ENCODE measurements at regions not wholly inside any gene's neighbourhood (a gene's known extent, or its start where the extent isn't known, plus 50 kb on each side); places are given as distances from the start of the nearest gene placed in this dataset.

DNA sequence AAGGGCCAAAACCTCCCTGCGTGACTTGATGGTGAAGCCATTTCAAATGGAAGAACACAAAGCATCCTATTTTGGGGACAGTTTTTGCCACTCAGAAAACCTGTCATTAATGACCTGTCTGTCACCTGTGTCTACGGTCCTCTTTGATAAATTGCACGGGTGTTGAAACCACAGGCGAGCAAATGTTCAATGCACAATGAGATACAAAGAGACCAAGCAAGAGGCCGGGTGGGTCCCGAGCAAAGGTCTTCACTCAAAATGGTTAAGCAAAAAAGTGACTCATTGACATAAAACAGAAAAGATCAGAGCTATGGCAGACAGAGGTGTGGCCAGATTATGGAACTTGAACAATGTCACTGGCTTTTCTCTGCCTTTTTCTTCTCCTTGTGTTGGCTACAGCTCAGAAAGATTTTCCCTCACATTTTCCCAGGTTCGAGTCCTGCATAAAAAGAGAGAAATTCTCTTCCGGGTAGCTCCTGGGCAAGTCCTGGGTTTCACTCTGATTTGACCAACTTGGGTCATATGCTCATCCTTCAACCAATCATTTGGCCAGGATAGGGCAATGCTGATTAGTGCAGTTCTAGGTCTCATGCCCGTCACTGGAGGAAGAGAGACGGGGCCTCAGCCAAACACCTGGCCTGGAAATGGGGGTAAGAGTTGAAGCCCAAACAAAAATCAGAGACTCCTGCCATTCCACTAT lies 92.2 kb downstream of the CMC2 start:
- ATAC-seq (no peak), DNase-seq (ENCODE audit: low read depth, low spot score) (no peak)
- Histone ChIP-seq H2AFZ (ENCODE audit: low read depth, low read length, poor library complexity, severe bottlenecking) (no peak overlapping the region), H3K9ac (ENCODE audit: low read length) (no peak overlapping the region), H4K20me1 (ENCODE audit: insufficient read depth) (no peaks in the 10 kb centered on the region), H3K9me3 (ENCODE audit: control insufficient read depth in 1 of 2, insufficient read depth in 1 of 2, low read depth in 1 of 2, low read length in 2 of 2) (peaks cover 0 to 4% of the 10 kb centered on the region in 2 experiments; a peak in 1 of 4 replicates), H3K4me3 (replicated peaks in 1 of 2; ENCODE audit: low read depth in 1 of 2, low read length in 2 of 2) (no peak overlapping the region), H3K4me1 (ENCODE audit: control insufficient read depth in 1 of 2, insufficient read depth in 2 of 2, low read length in 2 of 2) (no peaks in the 10 kb centered on the region), H3K4me2 (ENCODE audit: low read length) (no peak overlapping the region), H3K36me3 (ENCODE audit: control insufficient read depth in 1 of 2, insufficient read depth in 2 of 2, low read length in 2 of 2) (no peaks in the 10 kb centered on the region), H3K27ac (ENCODE audit: low read depth, low read length) (no peak overlapping the region), H3K9me2 (ENCODE audit: insufficient read depth) (no peaks in the 10 kb centered on the region), H3K79me2 (ENCODE audit: insufficient read depth, low read length) (no peaks in the 10 kb centered on the region), H3K27me3 (ENCODE audit: insufficient read depth, low read length) (peaks cover 7% of the 10 kb centered on the region)
- intact Hi-C loops (cut with micrococcal nuclease), result no loop called here
- POLR2A ChIA-PET, result no interaction called here
- BruUV-seq (replicated peaks), result no TSS peak
- RAD21 ChIA-PET (ENCODE audit: low non-redundant PET in 1 of 2, low total read pairs in 2 of 2, uncharacterized antibody in 2 of 2, unreplicated experiment in 2 of 2), result no interaction called here
- CTCF ChIA-PET, result no interaction called here
- TF ChIP-seq, protein P1, sequence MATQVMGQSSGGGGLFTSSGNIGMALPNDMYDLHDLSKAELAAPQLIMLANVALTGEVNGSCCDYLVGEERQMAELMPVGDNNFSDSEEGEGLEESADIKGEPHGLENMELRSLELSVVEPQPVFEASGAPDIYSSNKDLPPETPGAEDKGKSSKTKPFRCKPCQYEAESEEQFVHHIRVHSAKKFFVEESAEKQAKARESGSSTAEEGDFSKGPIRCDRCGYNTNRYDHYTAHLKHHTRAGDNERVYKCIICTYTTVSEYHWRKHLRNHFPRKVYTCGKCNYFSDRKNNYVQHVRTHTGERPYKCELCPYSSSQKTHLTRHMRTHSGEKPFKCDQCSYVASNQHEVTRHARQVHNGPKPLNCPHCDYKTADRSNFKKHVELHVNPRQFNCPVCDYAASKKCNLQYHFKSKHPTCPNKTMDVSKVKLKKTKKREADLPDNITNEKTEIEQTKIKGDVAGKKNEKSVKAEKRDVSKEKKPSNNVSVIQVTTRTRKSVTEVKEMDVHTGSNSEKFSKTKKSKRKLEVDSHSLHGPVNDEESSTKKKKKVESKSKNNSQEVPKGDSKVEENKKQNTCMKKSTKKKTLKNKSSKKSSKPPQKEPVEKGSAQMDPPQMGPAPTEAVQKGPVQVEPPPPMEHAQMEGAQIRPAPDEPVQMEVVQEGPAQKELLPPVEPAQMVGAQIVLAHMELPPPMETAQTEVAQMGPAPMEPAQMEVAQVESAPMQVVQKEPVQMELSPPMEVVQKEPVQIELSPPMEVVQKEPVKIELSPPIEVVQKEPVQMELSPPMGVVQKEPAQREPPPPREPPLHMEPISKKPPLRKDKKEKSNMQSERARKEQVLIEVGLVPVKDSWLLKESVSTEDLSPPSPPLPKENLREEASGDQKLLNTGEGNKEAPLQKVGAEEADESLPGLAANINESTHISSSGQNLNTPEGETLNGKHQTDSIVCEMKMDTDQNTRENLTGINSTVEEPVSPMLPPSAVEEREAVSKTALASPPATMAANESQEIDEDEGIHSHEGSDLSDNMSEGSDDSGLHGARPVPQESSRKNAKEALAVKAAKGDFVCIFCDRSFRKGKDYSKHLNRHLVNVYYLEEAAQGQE (IDR thresholded peaks at IDR 0.05; ENCODE audit: low read depth), result no peak
- no peak for TF ChIP-seq EZH2 (IDR thresholded peaks at IDR 0.05)
- no peak for TF ChIP-seq YY1 (IDR thresholded peaks at IDR 0.05; ENCODE audit: extremely low read depth, insufficient replicate concordance, low read depth, low read length)
- TF ChIP-seq SP1 (IDR thresholded peaks at IDR 0.05; ENCODE audit: low read depth), result no peak

DNA sequence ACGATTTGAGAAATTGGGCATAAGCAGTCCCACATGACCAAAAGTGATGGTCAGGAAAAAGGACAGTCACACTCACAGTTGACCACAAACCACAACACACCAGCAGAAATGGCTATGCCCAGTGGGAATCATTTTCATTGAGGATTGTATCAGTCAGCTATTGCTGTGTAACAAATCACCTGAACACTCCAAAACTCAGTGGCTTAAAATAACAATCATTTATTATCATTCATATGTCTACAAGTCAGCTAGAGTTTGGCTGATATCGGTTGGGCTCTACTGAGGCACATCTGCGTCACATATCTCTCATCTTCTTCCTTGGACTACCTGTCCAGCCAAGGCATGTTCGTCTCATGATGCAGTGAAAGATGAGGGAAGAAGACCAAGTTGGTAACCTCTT lies 93.3 kb downstream of the CMC2 start:
- no peak for ATAC-seq
- TF ChIP-seq ELF1 (IDR thresholded peaks at IDR 0.05; ENCODE audit: borderline replicate concordance, low read depth), result no peak
- TF ChIP-seq, protein P2, sequence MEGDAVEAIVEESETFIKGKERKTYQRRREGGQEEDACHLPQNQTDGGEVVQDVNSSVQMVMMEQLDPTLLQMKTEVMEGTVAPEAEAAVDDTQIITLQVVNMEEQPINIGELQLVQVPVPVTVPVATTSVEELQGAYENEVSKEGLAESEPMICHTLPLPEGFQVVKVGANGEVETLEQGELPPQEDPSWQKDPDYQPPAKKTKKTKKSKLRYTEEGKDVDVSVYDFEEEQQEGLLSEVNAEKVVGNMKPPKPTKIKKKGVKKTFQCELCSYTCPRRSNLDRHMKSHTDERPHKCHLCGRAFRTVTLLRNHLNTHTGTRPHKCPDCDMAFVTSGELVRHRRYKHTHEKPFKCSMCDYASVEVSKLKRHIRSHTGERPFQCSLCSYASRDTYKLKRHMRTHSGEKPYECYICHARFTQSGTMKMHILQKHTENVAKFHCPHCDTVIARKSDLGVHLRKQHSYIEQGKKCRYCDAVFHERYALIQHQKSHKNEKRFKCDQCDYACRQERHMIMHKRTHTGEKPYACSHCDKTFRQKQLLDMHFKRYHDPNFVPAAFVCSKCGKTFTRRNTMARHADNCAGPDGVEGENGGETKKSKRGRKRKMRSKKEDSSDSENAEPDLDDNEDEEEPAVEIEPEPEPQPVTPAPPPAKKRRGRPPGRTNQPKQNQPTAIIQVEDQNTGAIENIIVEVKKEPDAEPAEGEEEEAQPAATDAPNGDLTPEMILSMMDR (IDR thresholded peaks at IDR 0.05 in 2 of 3, conservative IDR thresholded peaks at IDR 0.05 in 1 of 3; ENCODE audit: borderline replicate concordance in 1 of 3, insufficient read depth in 1 of 3, low read depth in 2 of 3, low read length in 2 of 3), result no peak
- TF ChIP-seq, protein P3, sequence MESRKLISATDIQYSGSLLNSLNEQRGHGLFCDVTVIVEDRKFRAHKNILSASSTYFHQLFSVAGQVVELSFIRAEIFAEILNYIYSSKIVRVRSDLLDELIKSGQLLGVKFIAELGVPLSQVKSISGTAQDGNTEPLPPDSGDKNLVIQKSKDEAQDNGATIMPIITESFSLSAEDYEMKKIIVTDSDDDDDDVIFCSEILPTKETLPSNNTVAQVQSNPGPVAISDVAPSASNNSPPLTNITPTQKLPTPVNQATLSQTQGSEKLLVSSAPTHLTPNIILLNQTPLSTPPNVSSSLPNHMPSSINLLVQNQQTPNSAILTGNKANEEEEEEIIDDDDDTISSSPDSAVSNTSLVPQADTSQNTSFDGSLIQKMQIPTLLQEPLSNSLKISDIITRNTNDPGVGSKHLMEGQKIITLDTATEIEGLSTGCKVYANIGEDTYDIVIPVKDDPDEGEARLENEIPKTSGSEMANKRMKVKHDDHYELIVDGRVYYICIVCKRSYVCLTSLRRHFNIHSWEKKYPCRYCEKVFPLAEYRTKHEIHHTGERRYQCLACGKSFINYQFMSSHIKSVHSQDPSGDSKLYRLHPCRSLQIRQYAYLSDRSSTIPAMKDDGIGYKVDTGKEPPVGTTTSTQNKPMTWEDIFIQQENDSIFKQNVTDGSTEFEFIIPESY (IDR thresholded peaks at IDR 0.05; ENCODE audit: extremely low read depth, insufficient replicate concordance, low read length), result no peak
- TF ChIP-seq EZH2 (IDR thresholded peaks at IDR 0.05), result no peak
- TF ChIP-seq EGR1 (IDR thresholded peaks at IDR 0.05; ENCODE audit: low read depth), result no peak
- no peak for TF ChIP-seq ZNF274 (IDR thresholded peaks at IDR 0.05; ENCODE audit: low read depth, low read length)
- TF ChIP-seq, protein P4, sequence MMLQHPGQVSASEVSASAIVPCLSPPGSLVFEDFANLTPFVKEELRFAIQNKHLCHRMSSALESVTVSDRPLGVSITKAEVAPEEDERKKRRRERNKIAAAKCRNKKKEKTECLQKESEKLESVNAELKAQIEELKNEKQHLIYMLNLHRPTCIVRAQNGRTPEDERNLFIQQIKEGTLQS (IDR thresholded peaks at IDR 0.05), result no peak
- no peak for TF ChIP-seq EZH2phosphoT487 (IDR thresholded peaks at IDR 0.05; ENCODE audit: borderline replicate concordance)

More for the DNA sequence above, 93.3 kb downstream of the CMC2 start:
- Histone ChIP-seq H3K9me3 (ENCODE audit: control insufficient read depth in 1 of 2, insufficient read depth in 1 of 2, low read depth in 1 of 2, low read length in 2 of 2) (peaks cover 0 to 4% of the 10 kb centered on the region in 2 experiments; a peak in 1 of 4 replicates), H4K20me1 (ENCODE audit: insufficient read depth) (no peaks in the 10 kb centered on the region), H3K4me3 (replicated peaks in 1 of 2; ENCODE audit: low read depth in 1 of 2, low read length in 2 of 2) (no peak overlapping the region), H3K4me2 (ENCODE audit: low read length) (no peak overlapping the region), H3K4me1 (ENCODE audit: control insufficient read depth in 1 of 2, insufficient read depth in 2 of 2, low read length in 2 of 2) (no peaks in the 10 kb centered on the region), H3K27ac (ENCODE audit: low read depth, low read length) (no peak overlapping the region), H3K9ac (ENCODE audit: low read length) (no peak overlapping the region), H3K9me2 (ENCODE audit: insufficient read depth) (no peaks in the 10 kb centered on the region), H2AFZ (ENCODE audit: low read depth, low read length, poor library complexity, severe bottlenecking) (no peak overlapping the region), H3K79me2 (ENCODE audit: insufficient read depth, low read length) (no peaks in the 10 kb centered on the region), H3K36me3 (ENCODE audit: control insufficient read depth in 1 of 2, insufficient read depth in 2 of 2, low read length in 2 of 2) (no peaks in the 10 kb centered on the region), H3K27me3 (ENCODE audit: insufficient read depth, low read length) (peaks cover 12% of the 10 kb centered on the region)
- ChIA-PET POLR2A (no interaction called here), CTCF (no interaction called here), RAD21 (ENCODE audit: low non-redundant PET in 1 of 2, low total read pairs in 2 of 2, uncharacterized antibody in 2 of 2, unreplicated experiment in 2 of 2) (no interaction called here)
- DNase-seq (ENCODE audit: low read depth, low spot score), result no peak
- no TSS peak for BruUV-seq (replicated peaks)
- intact Hi-C loops (cut with micrococcal nuclease), result no loop called here

Data from HCT116 (cell line).